GM11168 (cell line): ENCODE measurements at regions not wholly inside any gene's neighbourhood (a gene's known extent, or its start where the extent isn't known, plus 50 kb on each side); places are given as distances from the start of the nearest gene placed in this dataset.
"Not testable (repeated sequence)": the region's sequence is repeated elsewhere in the genome, so short reads cannot be mapped to it uniquely, and the experiment has no call there.

Source experiments
- in situ Hi-C: fragments of 300-500 bp; cut with MboI; formaldehyde crosslinking; loops from one replicate; pipeline ENCODE4 v1.12.0; 2022; ENCODE audit warnings: low sequenced_read_pairs; ENCODE audit not compliant: unreplicated experiment

GRCh38 chr18:4802296-4802695 is 347.2 kb upstream of the DLGAP1 start:
- in situ Hi-C loops = no loop called here

- in situ Hi-C loops = no loop called here
These were observed 346.0 kb upstream of the DLGAP1 start for GRCh38 chr18:4801151-4801550.

- in situ Hi-C loops = no loop called here
These were observed 342.0 kb upstream of the DLGAP1 start for GRCh38 chr18:4797002-4797685.

GRCh38 chr18:4789506-4789905 is 334.4 kb upstream of the DLGAP1 start:
- in situ Hi-C loops = no loop called here

GRCh38 chr18:4781873-4782272 is 326.8 kb upstream of the DLGAP1 start:
- in situ Hi-C loops = no loop called here

- in situ Hi-C loops = no loop called here
These were observed 310.3 kb upstream of the DLGAP1 start for GRCh38 chr18:4765401-4765800.

- in situ Hi-C loops = no loop called here
These were observed 307.2 kb upstream of the DLGAP1 start for GRCh38 chr18:4762330-4762729.

GRCh38 chr18:4758980-4759379 is 303.9 kb upstream of the DLGAP1 start:
- in situ Hi-C loops = no loop called here

- in situ Hi-C loops = no loop called here
These were observed 300.7 kb upstream of the DLGAP1 start for GRCh38 chr18:4755848-4756247.

GRCh38 chr18:4753151-4753550 is 298.0 kb upstream of the DLGAP1 start:
- in situ Hi-C loops = not testable (repeated sequence)

- in situ Hi-C loops = no loop called here
These were observed 296.4 kb upstream of the DLGAP1 start for GRCh38 chr18:4751523-4751922.

- in situ Hi-C loops = no loop called here
These were observed 295.6 kb upstream of the DLGAP1 start for GRCh38 chr18:4750393-4751346.

- in situ Hi-C loops = no loop called here
These were observed 293.9 kb upstream of the DLGAP1 start for GRCh38 chr18:4748975-4749374.

- in situ Hi-C loops = no loop called here
These were observed 279.8 kb upstream of the DLGAP1 start for GRCh38 chr18:4734903-4735302.

- in situ Hi-C loops = no loop called here
These were observed 278.9 kb upstream of the DLGAP1 start for GRCh38 chr18:4734021-4734420.

- in situ Hi-C loops = no loop called here
These were observed 266.4 kb upstream of the DLGAP1 start for GRCh38 chr18:4721545-4721944.

- in situ Hi-C loops = no loop called here
These were observed 265.4 kb upstream of the DLGAP1 start for GRCh38 chr18:4720518-4720917.

GRCh38 chr18:4705894-4706293 is 250.8 kb upstream of the DLGAP1 start:
- in situ Hi-C loops = no loop called here

GRCh38 chr18:4704781-4705180 is 249.7 kb upstream of the DLGAP1 start:
- in situ Hi-C loops = no loop called here

GRCh38 chr18:4691836-4692235 is 236.7 kb upstream of the DLGAP1 start:
- in situ Hi-C loops = no loop called here

- in situ Hi-C loops = not testable (repeated sequence)
These were observed 223.6 kb upstream of the DLGAP1 start for GRCh38 chr18:4678685-4679084.
